Endodermal cell (in vitro differentiated cells): ENCODE measurements at regions not wholly inside any gene's neighbourhood (a gene's known extent, or its start where the extent isn't known, plus 50 kb on each side); places are given as distances from the start of the nearest gene placed in this dataset.
"Not testable (repeated sequence)": the region's sequence is repeated elsewhere in the genome, so short reads cannot be mapped to it uniquely, and the experiment has no call there.

Source experiments
- DNase-seq: peaks from one replicate; pipeline ENCODE4 v3.0.0-alpha.2; 2017
- H3K27ac ChIP-seq: 2 replicates; pipeline ENCODE4 v1.5.1; 2013; ENCODE audit warnings: mild to moderate bottlenecking, low read depth, low read length, moderate library complexity
- H3K27me3 ChIP-seq: 2 replicates; pipeline ENCODE4 v1.6.1; 2013; ENCODE audit warnings: mild to moderate bottlenecking, low read length, moderate library complexity; ENCODE audit not compliant: insufficient read depth, control insufficient read depth, poor library complexity, severe bottlenecking
- H3K36me3 ChIP-seq: 2 replicates; pipeline ENCODE4 v1.7.0; 2013; ENCODE audit warnings: mild to moderate bottlenecking, low read length, moderate library complexity; ENCODE audit not compliant: control insufficient read depth, insufficient read depth
- H3K4me1 ChIP-seq: one replicate; pipeline ENCODE4 v1.7.0; 2013; ENCODE audit warnings: low read length; ENCODE audit not compliant: control insufficient read depth, insufficient read depth
- H3K4me3 ChIP-seq: 2 replicates; pipeline ENCODE4 v1.5.1; 2013; ENCODE audit warnings: mild to moderate bottlenecking, low read length, moderate library complexity
- H3K9ac ChIP-seq: 2 replicates; pipeline ENCODE4 v1.6.1; 2013; ENCODE audit warnings: mild to moderate bottlenecking, low read length, moderate library complexity; ENCODE audit not compliant: poor library complexity, severe bottlenecking; ENCODE audit errors: extremely low read depth
- H3K9me3 ChIP-seq: 2 replicates; pipeline ENCODE4 v1.6.1; 2013; ENCODE audit warnings: mild to moderate bottlenecking, low read length, moderate library complexity; ENCODE audit not compliant: control insufficient read depth
- H3K27ac Mint-ChIP-seq: 2 replicates; pipeline ENCODE4 v1.8.0; 2020; ENCODE audit warnings: mixed read lengths
- H3K27me3 Mint-ChIP-seq: 2 replicates; pipeline ENCODE4 v1.8.0; 2021; ENCODE audit warnings: mild to moderate bottlenecking, mixed read lengths; ENCODE audit not compliant: insufficient read depth
- H3K36me3 Mint-ChIP-seq: 2 replicates; pipeline ENCODE4 v1.8.0; 2020; ENCODE audit warnings: low read depth, mixed read lengths
- H3K4me1 Mint-ChIP-seq: 2 replicates; pipeline ENCODE4 v1.8.0; 2020; ENCODE audit warnings: mixed read lengths
- H3K4me3 Mint-ChIP-seq: 2 replicates; pipeline ENCODE4 v1.8.0; 2020; ENCODE audit warnings: mild to moderate bottlenecking, moderate library complexity, mixed read lengths
- H3K9me3 Mint-ChIP-seq: 2 replicates; pipeline ENCODE4 v1.8.0; 2020; ENCODE audit warnings: mild to moderate bottlenecking, mixed read lengths
- WGBS, 2 experiments: methylation state at CpG; one replicate each; pipeline versions ENCODE4 v1.1.5 to v1.1.7; 2013; ENCODE audit warnings: missing lambda C conversion rate in 2 of 2, mixed read lengths in 1 of 2; ENCODE audit not compliant: insufficient coverage in 1 of 2, insufficient read length in 1 of 2; 5-methylcytosine and 5-hydroxymethylcytosine counted together
- TF ChIP-seq, protein P1 (sequence below): fragments of 200-600 bp; sonication (generic); conservative IDR thresholded peaks from 2 replicates; pipeline ENCODE4 v1.5.0; 2021; ENCODE audit warnings: antibody characterized with exemption, mild to moderate bottlenecking

DNA sequence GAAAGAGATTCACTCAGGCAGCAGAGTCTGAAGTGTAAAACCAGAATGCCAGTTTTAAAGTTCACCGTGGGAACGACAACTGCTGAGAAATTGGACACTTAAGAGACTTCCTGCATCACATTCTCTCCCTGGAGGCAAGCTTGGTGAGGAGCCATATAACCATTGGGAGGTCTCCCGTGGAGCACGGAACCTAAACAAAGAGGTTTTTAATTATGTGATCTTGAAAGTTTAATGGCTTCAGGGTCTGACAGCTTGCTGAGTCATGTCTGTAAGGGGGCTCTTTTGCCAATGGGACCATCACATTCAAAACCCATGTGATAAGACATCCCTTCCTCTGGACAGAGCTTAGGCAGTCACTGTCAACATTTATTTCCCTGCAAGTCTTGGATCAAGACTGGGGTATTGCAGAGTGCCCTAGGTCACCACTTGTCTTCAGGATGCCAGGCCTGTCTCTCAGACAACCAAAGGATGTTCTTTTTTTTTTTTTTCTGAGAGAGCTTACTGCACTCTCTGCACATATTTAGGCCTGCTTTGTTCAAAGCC, 674.4 kb downstream of the TYW1 start:
- H3K36me3 ChIP-seq, result no peaks in the 10 kb centered on the region
- H3K9me3 ChIP-seq, result peaks cover 44% of the 10 kb centered on the region
- H3K4me1 Mint-ChIP-seq, result no peaks in the 10 kb centered on the region
- no peak overlapping the region for H3K4me3 Mint-ChIP-seq
- peaks cover 58% of the 10 kb centered on the region for H3K9me3 Mint-ChIP-seq
- no peak overlapping the region for H3K4me3 ChIP-seq
- no peak overlapping the region for H3K9ac ChIP-seq
- DNase-seq, result no peak
- no peaks in the 10 kb centered on the region for H3K27me3 ChIP-seq
- no peaks in the 10 kb centered on the region for H3K4me1 ChIP-seq
- no peak overlapping the region for H3K27ac Mint-ChIP-seq
- H3K36me3 Mint-ChIP-seq, result no peaks in the 10 kb centered on the region
- 72 to 87% methylated on average over 2 to 4 of the region's 4 CpGs for WGBS, 2 experiments
- H3K27ac ChIP-seq, result no peak overlapping the region
- TF ChIP-seq, protein P1, sequence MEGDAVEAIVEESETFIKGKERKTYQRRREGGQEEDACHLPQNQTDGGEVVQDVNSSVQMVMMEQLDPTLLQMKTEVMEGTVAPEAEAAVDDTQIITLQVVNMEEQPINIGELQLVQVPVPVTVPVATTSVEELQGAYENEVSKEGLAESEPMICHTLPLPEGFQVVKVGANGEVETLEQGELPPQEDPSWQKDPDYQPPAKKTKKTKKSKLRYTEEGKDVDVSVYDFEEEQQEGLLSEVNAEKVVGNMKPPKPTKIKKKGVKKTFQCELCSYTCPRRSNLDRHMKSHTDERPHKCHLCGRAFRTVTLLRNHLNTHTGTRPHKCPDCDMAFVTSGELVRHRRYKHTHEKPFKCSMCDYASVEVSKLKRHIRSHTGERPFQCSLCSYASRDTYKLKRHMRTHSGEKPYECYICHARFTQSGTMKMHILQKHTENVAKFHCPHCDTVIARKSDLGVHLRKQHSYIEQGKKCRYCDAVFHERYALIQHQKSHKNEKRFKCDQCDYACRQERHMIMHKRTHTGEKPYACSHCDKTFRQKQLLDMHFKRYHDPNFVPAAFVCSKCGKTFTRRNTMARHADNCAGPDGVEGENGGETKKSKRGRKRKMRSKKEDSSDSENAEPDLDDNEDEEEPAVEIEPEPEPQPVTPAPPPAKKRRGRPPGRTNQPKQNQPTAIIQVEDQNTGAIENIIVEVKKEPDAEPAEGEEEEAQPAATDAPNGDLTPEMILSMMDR, result no peak
- no peaks in the 10 kb centered on the region for H3K27me3 Mint-ChIP-seq

DNA sequence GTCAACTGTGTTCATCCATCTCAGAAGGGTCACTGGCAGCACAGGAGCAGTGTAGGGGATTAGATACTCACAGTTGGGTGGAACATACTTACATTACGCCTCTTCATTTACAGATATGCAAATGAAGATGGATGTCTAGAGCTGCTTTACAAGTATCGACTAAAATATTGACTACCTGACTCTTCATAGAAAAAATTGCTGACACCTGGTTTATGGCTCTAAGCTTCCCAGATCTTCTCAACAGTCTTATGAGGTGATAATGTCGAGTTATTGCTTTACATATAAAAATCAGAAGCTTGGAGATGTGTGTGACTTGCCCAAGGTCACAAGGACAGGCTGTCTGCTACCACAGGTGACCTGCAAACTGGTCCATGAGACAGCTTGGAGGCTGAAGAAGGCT, 677.2 kb downstream of the TYW1 start:
- peaks cover 53% of the 10 kb centered on the region for H3K9me3 ChIP-seq
- H3K4me1 ChIP-seq, result peaks cover 6% of the 10 kb centered on the region
- WGBS, 2 experiments, result 84 to 91% methylated on average over 3 of the region's 3 CpGs
- no peaks in the 10 kb centered on the region for H3K36me3 Mint-ChIP-seq
- peaks cover 66% of the 10 kb centered on the region for H3K9me3 Mint-ChIP-seq
- no peaks in the 10 kb centered on the region for H3K27me3 ChIP-seq
- H3K9ac ChIP-seq, result no peak overlapping the region
- DNase-seq, result no peak
- H3K4me3 Mint-ChIP-seq, result no peak overlapping the region
- no peak overlapping the region for H3K27ac Mint-ChIP-seq
- H3K27me3 Mint-ChIP-seq, result no peaks in the 10 kb centered on the region
- H3K27ac ChIP-seq, result no peak overlapping the region
- no peak overlapping the region for H3K4me3 ChIP-seq
- H3K4me1 Mint-ChIP-seq, result peaks cover 7% of the 10 kb centered on the region
- TF ChIP-seq, protein P1, result no peak
- no peaks in the 10 kb centered on the region for H3K36me3 ChIP-seq

DNA sequence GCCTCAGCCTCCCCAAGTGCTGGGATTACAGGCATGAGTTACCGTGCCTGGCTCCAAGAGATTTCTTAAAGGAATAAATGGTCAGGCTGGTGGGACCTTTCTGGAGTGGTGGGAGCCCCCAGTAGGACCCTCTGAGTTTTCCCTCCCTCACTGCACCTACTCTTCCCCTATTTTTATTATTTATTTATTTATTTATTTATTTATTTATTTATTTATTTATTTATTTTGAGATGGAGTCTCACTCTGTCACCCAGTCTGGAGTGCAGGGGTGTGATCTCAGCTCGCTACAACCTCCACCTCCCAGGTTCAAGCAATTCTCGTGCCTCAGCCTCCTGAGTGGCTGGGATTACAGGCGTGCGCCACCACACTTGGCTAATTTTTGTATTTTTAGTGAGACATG, 678.2 kb downstream of the TYW1 start:
- H3K4me3 Mint-ChIP-seq, H3K4me3 ChIP-seq, H3K4me1 Mint-ChIP-seq, H3K36me3 Mint-ChIP-seq, H3K4me1 ChIP-seq, DNase-seq, H3K9ac ChIP-seq, H3K27ac Mint-ChIP-seq, H3K27me3 ChIP-seq, H3K27ac ChIP-seq, H3K27me3 Mint-ChIP-seq, H3K36me3 ChIP-seq: not testable (repeated sequence)
- H3K9me3 ChIP-seq, result peaks cover 43% of the 10 kb centered on the region
- peaks cover 56% of the 10 kb centered on the region for H3K9me3 Mint-ChIP-seq
- WGBS, 2 experiments, result 63 to 96% methylated on average over 3 to 5 of the region's 5 CpGs

DNA sequence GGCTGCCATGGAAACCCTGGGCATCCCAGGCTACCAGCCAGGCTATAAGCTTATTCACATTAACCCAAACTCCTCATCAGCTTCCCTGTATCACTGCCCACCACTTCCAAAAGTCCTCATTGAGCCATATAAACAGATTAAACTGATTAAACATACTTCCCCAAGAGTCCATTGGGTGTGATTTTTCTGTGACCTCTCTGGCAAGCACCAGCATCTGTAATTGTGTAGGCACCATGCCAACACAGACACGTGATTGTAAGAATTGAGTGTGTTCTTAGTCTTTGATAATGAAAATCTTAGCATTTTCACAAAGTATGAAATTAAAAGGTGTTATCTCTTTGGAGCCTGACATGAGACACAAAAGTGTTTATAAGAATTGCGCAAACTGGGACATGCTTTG, 679.3 kb downstream of the TYW1 start:
- H3K27me3 Mint-ChIP-seq, result peaks cover 2% of the 10 kb centered on the region
- H3K9me3 ChIP-seq, result peaks cover 32% of the 10 kb centered on the region
- no peaks in the 10 kb centered on the region for H3K27me3 ChIP-seq
- no peaks in the 10 kb centered on the region for H3K36me3 Mint-ChIP-seq
- H3K4me1 Mint-ChIP-seq, result peaks cover 9% of the 10 kb centered on the region
- WGBS, 2 experiments, result 70 to 80% methylated on average over 2 of the region's 2 CpGs
- peaks cover 47% of the 10 kb centered on the region for H3K9me3 Mint-ChIP-seq
- H3K4me3 ChIP-seq, result no peak overlapping the region
- no peak overlapping the region for H3K27ac ChIP-seq
- no peak overlapping the region for H3K27ac Mint-ChIP-seq
- TF ChIP-seq, protein P1, result no peak
- peaks cover 6% of the 10 kb centered on the region for H3K4me1 ChIP-seq
- no peak overlapping the region for H3K9ac ChIP-seq
- H3K4me3 Mint-ChIP-seq, result no peak overlapping the region
- no peaks in the 10 kb centered on the region for H3K36me3 ChIP-seq
- DNase-seq, result no peak
